GM23248 (cell line): ENCODE measurements at regions not wholly inside any gene's neighbourhood (a gene's known extent, or its start where the extent isn't known, plus 50 kb on each side); places are given as distances from the start of the nearest gene placed in this dataset.

Experiments used
- EZH2 ChIP-seq: fragments of 200-600 bp; sonication (generic); IDR thresholded peaks from 2 replicates; pipeline ENCODE4 v1.6.1; 2018; ENCODE audit warnings: antibody characterized with exemption, mild to moderate bottlenecking; ENCODE audit not compliant: insufficient read depth, poor library complexity, severe bottlenecking
- EZH2phosphoT487 ChIP-seq: fragments of 200-600 bp; sonication (generic); IDR thresholded peaks from 2 replicates; pipeline ENCODE4 v1.6.1; 2018; ENCODE audit warnings: antibody characterized with exemption, moderate library complexity, mild to moderate bottlenecking, low read depth; ENCODE audit not compliant: insufficient read depth

DNA sequence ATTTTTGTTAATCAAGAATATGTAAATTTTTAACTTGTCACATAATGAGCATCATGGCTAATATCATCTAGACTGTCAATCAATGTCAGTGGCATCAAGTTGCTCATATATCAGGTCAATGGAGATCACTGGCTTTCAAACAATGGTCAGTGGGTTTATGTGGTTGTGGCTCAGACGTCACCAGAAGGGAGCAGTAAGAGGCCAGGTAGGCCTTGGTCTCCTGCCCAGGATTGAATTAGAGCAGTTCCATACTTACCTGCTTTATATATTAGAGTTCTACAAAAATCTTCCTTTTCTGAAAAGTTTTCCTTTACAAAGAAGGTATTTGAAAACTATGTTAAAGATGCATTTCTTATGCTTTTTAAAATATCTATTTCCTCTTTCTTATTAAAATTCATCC lies 206.3 kb upstream of the B3GALT2 start:
- TF ChIP-seq EZH2phosphoT487 (no peak), EZH2 (no peak)
